Adrenal gland (tissue), 5 donors: ENCODE measurements at regions not wholly inside any gene's neighbourhood (a gene's known extent, or its start where the extent isn't known, plus 50 kb on each side); places are given as distances from the start of the nearest gene placed in this dataset.

Experiments
- CTCF ChIP-seq, 6 experiments: fragments of 450-650 bp in 4 of 6; fragments of 200-600 bp in 2 of 6; sonication (generic) in 1 of 6; IDR thresholded peaks; 1 replicate in 5 of 6; 2 replicates in 1 of 6; pipeline versions ENCODE4 v1.5.1 to v1.8.0; 2016 to 2021; ENCODE audit warnings: antibody characterized with exemption in 6 of 6, mild to moderate bottlenecking in 2 of 6, moderate library complexity in 1 of 6
- POLR2A ChIP-seq, 2 donors: fragments of 450-650 bp; IDR thresholded peaks; one replicate each; pipeline ENCODE4 v1.6.1; 2017; ENCODE audit warnings: antibody characterized with exemption in 2 of 2, mild to moderate bottlenecking in 2 of 2, moderate library complexity in 1 of 2
- donor health status: DM: no; HTN: no; CAD: no.

- TF ChIP-seq CTCF (IDR thresholded peaks at IDR 0.05) (no peak), POLR2A (IDR thresholded peaks at IDR 0.05) (no peak)
Measured at GRCh38 chr16:76885776-76886537, 305.0 kb upstream of the MON1B start.
